GM12874 (cell line): ENCODE measurements at regions not wholly inside any gene's neighbourhood (a gene's known extent, or its start where the extent isn't known, plus 50 kb on each side); places are given as distances from the start of the nearest gene placed in this dataset.

Experiments
- CTCF ChIP-seq: IDR thresholded peaks from 2 replicates; pipeline ENCODE4 v1.5.1; 2011; ENCODE audit warnings: low read depth, mild to moderate bottlenecking, control low read depth, low read length, moderate library complexity; ENCODE audit not compliant: insufficient read depth

- no peak for TF ChIP-seq CTCF
Observed at GRCh38 chr16:35713762-35714650, 2254.6 kb downstream of the TP53TG3F start.

- TF ChIP-seq CTCF = no peak
Observed at GRCh38 chr16:35714665-35715064, 2255.3 kb downstream of the TP53TG3F start.

- no peak for TF ChIP-seq CTCF
Observed at GRCh38 chr16:35724551-35724950, 2265.1 kb downstream of the TP53TG3F start.

GRCh38 chr16:35725949-35726348 lies 2266.5 kb downstream of the TP53TG3F start:
- no peak for TF ChIP-seq CTCF

GRCh38 chr16:35730251-35730650 lies 2270.8 kb downstream of the TP53TG3F start:
- no peak for TF ChIP-seq CTCF

- no peak for TF ChIP-seq CTCF
Observed at GRCh38 chr16:35731341-35732040, 2272.1 kb downstream of the TP53TG3F start.

- no peak for TF ChIP-seq CTCF
Observed at GRCh38 chr16:35732046-35732810, 2272.8 kb downstream of the TP53TG3F start.
